IPS-NIHi7 (cell line): ENCODE measurements at regions not wholly inside any gene's neighbourhood (a gene's known extent, or its start where the extent isn't known, plus 50 kb on each side); places are given as distances from the start of the nearest gene placed in this dataset.
A peak's percentile ranks its signal among the peaks of the same experiment; 100 is the strongest.
"Not testable (repeated sequence)": the region's sequence is repeated elsewhere in the genome, so short reads cannot be mapped to it uniquely, and the experiment has no call there.

Experiments used
- DNase-seq: peaks from one replicate; pipeline ENCODE4 v3.0.0; 2012; ENCODE audit warnings: mixed read lengths; ENCODE audit errors: extremely low spot score

GRCh38 chr20:11976966-11977365 lies 59.3 kb downstream of the BTBD3 start:
- no peak for DNase-seq

GRCh38 chr20:11978496-11978895 lies 60.8 kb downstream of the BTBD3 start:
- no peak for DNase-seq

GRCh38 chr20:11979306-11979990 lies 61.8 kb downstream of the BTBD3 start:
- DNase-seq: no peak

- DNase-seq: no peak
These were observed 62.6 kb downstream of the BTBD3 start for GRCh38 chr20:11980263-11980662.

- no peak for DNase-seq
These were observed 63.8 kb downstream of the BTBD3 start for GRCh38 chr20:11981366-11981947.

GRCh38 chr20:11982289-11982954 lies 64.7 kb downstream of the BTBD3 start:
- DNase-seq: no peak

- no peak for DNase-seq
These were observed 65.3 kb downstream of the BTBD3 start for GRCh38 chr20:11982955-11983470.

- DNase-seq: no peak
These were observed 69.3 kb downstream of the BTBD3 start for GRCh38 chr20:11986954-11987353.

- DNase-seq: no peak
These were observed 69.8 kb downstream of the BTBD3 start for GRCh38 chr20:11987526-11987925.

- DNase-seq: no peak
These were observed 71.5 kb downstream of the BTBD3 start for GRCh38 chr20:11989018-11989771.

- no peak for DNase-seq
These were observed 74.7 kb downstream of the BTBD3 start for GRCh38 chr20:11992426-11992825.

- peak; percentile 23 for DNase-seq
These were observed 76.3 kb downstream of the BTBD3 start for GRCh38 chr20:11993886-11994461.

GRCh38 chr20:11995805-11996567 lies 78.3 kb downstream of the BTBD3 start:
- no peak for DNase-seq

GRCh38 chr20:12004776-12005175 lies 87.1 kb downstream of the BTBD3 start:
- DNase-seq: not testable (repeated sequence)

GRCh38 chr20:12012241-12013222 lies 94.8 kb downstream of the BTBD3 start:
- peak; percentile 90 for DNase-seq

GRCh38 chr20:12014276-12014675 lies 96.6 kb downstream of the BTBD3 start:
- no peak for DNase-seq

- no peak for DNase-seq
These were observed 97.0 kb downstream of the BTBD3 start for GRCh38 chr20:12014736-12015135.

- DNase-seq: no peak
These were observed 98.6 kb downstream of the BTBD3 start for GRCh38 chr20:12016291-12016690.

- no peak for DNase-seq
These were observed 102.0 kb downstream of the BTBD3 start for GRCh38 chr20:12019715-12020114.

GRCh38 chr20:12020846-12021245 lies 103.2 kb downstream of the BTBD3 start:
- DNase-seq: no peak
